ENCODE measurements at regions not wholly inside any gene's neighbourhood (a gene's known extent, or its start where the extent isn't known, plus 50 kb on each side); places are given as distances from the start of the nearest gene placed in this dataset.
"Not testable (repeated sequence)": the region's sequence is repeated elsewhere in the genome, so short reads cannot be mapped to it uniquely, and the experiment has no call there.

- Mint-ChIP-seq H3K27ac (ENCODE audit: unreplicated experiment) (no peak overlapping the region), H3K4me1 (ENCODE audit: low read depth, unreplicated experiment) (no peaks in the 10 kb centered on the region), H3K36me3 (ENCODE audit: unreplicated experiment) (no peaks in the 10 kb centered on the region), H3K9me3 (ENCODE audit: unreplicated experiment) (no peaks in the 10 kb centered on the region), H3K27me3 (ENCODE audit: unreplicated experiment) (no peaks in the 10 kb centered on the region), H3K4me3 (ENCODE audit: unreplicated experiment) (no peak overlapping the region)
- DNase-seq = no peak
- TF ChIP-seq CTCF (IDR thresholded peaks at IDR 0.05; ENCODE audit: partially characterized antibody, unreplicated experiment) = no peak
Observed at GRCh38 chr2:208794288-208794975, 387.8 kb downstream of the PTH2R start.

GRCh38 chr2:208798698-208799097 is 392.1 kb downstream of the PTH2R start:
- Mint-ChIP-seq H3K4me1 (ENCODE audit: low read depth, unreplicated experiment) (no peaks in the 10 kb centered on the region), H3K27me3 (ENCODE audit: unreplicated experiment) (no peaks in the 10 kb centered on the region), H3K9me3 (ENCODE audit: unreplicated experiment) (peaks cover 2% of the 10 kb centered on the region), H3K27ac (ENCODE audit: unreplicated experiment) (no peak overlapping the region), H3K36me3 (ENCODE audit: unreplicated experiment) (no peaks in the 10 kb centered on the region), H3K4me3 (ENCODE audit: unreplicated experiment) (no peak overlapping the region)
- no peak for TF ChIP-seq CTCF (IDR thresholded peaks at IDR 0.05; ENCODE audit: partially characterized antibody, unreplicated experiment)
- DNase-seq = no peak

GRCh38 chr2:208799397-208799796 is 392.8 kb downstream of the PTH2R start:
- no peak for TF ChIP-seq CTCF (IDR thresholded peaks at IDR 0.05; ENCODE audit: partially characterized antibody, unreplicated experiment)
- H3K36me3 Mint-ChIP-seq (ENCODE audit: unreplicated experiment) = no peaks in the 10 kb centered on the region
- no peak overlapping the region for H3K4me3 Mint-ChIP-seq (ENCODE audit: unreplicated experiment)
- no peaks in the 10 kb centered on the region for H3K4me1 Mint-ChIP-seq (ENCODE audit: low read depth, unreplicated experiment)
- H3K27me3 Mint-ChIP-seq (ENCODE audit: unreplicated experiment) = no peaks in the 10 kb centered on the region
- DNase-seq = no peak
- peaks cover 2% of the 10 kb centered on the region for H3K9me3 Mint-ChIP-seq (ENCODE audit: unreplicated experiment)
- no peak overlapping the region for H3K27ac Mint-ChIP-seq (ENCODE audit: unreplicated experiment)

- DNase-seq; H3K4me1 Mint-ChIP-seq (ENCODE audit: low read depth, unreplicated experiment); H3K9me3 Mint-ChIP-seq (ENCODE audit: unreplicated experiment); H3K27ac Mint-ChIP-seq (ENCODE audit: unreplicated experiment); H3K36me3 Mint-ChIP-seq (ENCODE audit: unreplicated experiment); H3K4me3 Mint-ChIP-seq (ENCODE audit: unreplicated experiment); H3K27me3 Mint-ChIP-seq (ENCODE audit: unreplicated experiment): not testable (repeated sequence)
Observed at GRCh38 chr2:208800887-208801286, 394.3 kb downstream of the PTH2R start.

- no peak overlapping the region for H3K4me3 Mint-ChIP-seq (ENCODE audit: unreplicated experiment)
- H3K36me3 Mint-ChIP-seq (ENCODE audit: unreplicated experiment) = no peaks in the 10 kb centered on the region
- no peak overlapping the region for H3K27ac Mint-ChIP-seq (ENCODE audit: unreplicated experiment)
- DNase-seq = no peak
- no peaks in the 10 kb centered on the region for H3K4me1 Mint-ChIP-seq (ENCODE audit: low read depth, unreplicated experiment)
- H3K9me3 Mint-ChIP-seq (ENCODE audit: unreplicated experiment) = peaks cover 2% of the 10 kb centered on the region
- no peaks in the 10 kb centered on the region for H3K27me3 Mint-ChIP-seq (ENCODE audit: unreplicated experiment)
- no peak for TF ChIP-seq CTCF (IDR thresholded peaks at IDR 0.05; ENCODE audit: partially characterized antibody, unreplicated experiment)
Observed at GRCh38 chr2:208807756-208808155, 401.2 kb downstream of the PTH2R start.

- H3K4me3 Mint-ChIP-seq (ENCODE audit: unreplicated experiment); H3K27me3 Mint-ChIP-seq (ENCODE audit: unreplicated experiment); H3K36me3 Mint-ChIP-seq (ENCODE audit: unreplicated experiment); DNase-seq; H3K27ac Mint-ChIP-seq (ENCODE audit: unreplicated experiment); H3K9me3 Mint-ChIP-seq (ENCODE audit: unreplicated experiment); H3K4me1 Mint-ChIP-seq (ENCODE audit: low read depth, unreplicated experiment): not testable (repeated sequence)
Observed at GRCh38 chr2:208811885-208812284, 405.3 kb downstream of the PTH2R start.
